HUES48 (cell line): ENCODE measurements at regions not wholly inside any gene's neighbourhood (a gene's known extent, or its start where the extent isn't known, plus 50 kb on each side); places are given as distances from the start of the nearest gene placed in this dataset.

Source experiments
- H3K27ac ChIP-seq: one replicate; pipeline ENCODE4 v1.7.0; 2013; ENCODE audit warnings: low read depth, low read length, inconsistent platforms
- H3K27me3 ChIP-seq: 2 replicates; pipeline ENCODE4 v1.6.1; 2013; ENCODE audit warnings: mild to moderate bottlenecking, low read length; ENCODE audit not compliant: control insufficient read depth, insufficient read depth
- H3K36me3 ChIP-seq: 2 replicates; pipeline ENCODE4 v1.6.1; 2013; ENCODE audit warnings: low read length; ENCODE audit not compliant: control insufficient read depth, insufficient read depth
- H3K4me1 ChIP-seq: 2 replicates; pipeline ENCODE4 v1.6.1; 2013; ENCODE audit warnings: mild to moderate bottlenecking, low read length; ENCODE audit not compliant: control insufficient read depth, insufficient read depth
- H3K4me3 ChIP-seq: 2 replicates; pipeline ENCODE4 v1.5.1; 2013; ENCODE audit warnings: mild to moderate bottlenecking, low read depth, low read length
- H3K9ac ChIP-seq: 2 replicates; pipeline ENCODE4 v1.6.1; 2013; ENCODE audit warnings: mild to moderate bottlenecking, low read depth, low read length, moderate library complexity
- H3K9me3 ChIP-seq: 2 replicates; pipeline ENCODE4 v1.6.1; 2013; ENCODE audit warnings: low read length; ENCODE audit not compliant: control insufficient read depth, insufficient read depth

GRCh38 chr5:40277161-40277906 lies 402.4 kb upstream of the PTGER4 start:
- H3K27me3 ChIP-seq = no peaks in the 10 kb centered on the region
- no peak overlapping the region for H3K9ac ChIP-seq
- no peak overlapping the region for H3K27ac ChIP-seq
- no peak overlapping the region for H3K4me3 ChIP-seq
- no peaks in the 10 kb centered on the region for H3K9me3 ChIP-seq
- no peaks in the 10 kb centered on the region for H3K4me1 ChIP-seq
- H3K36me3 ChIP-seq = no peaks in the 10 kb centered on the region

- Histone ChIP-seq H3K36me3 (no peaks in the 10 kb centered on the region), H3K9ac (no peak overlapping the region), H3K4me3 (no peak overlapping the region), H3K27ac (no peak overlapping the region), H3K4me1 (no peaks in the 10 kb centered on the region), H3K27me3 (no peaks in the 10 kb centered on the region), H3K9me3 (no peaks in the 10 kb centered on the region)
Observed at GRCh38 chr5:40276426-40277102, 403.2 kb upstream of the PTGER4 start.

GRCh38 chr5:40274568-40274967 lies 405.1 kb upstream of the PTGER4 start:
- Histone ChIP-seq H3K9me3 (no peaks in the 10 kb centered on the region), H3K27ac (no peak overlapping the region), H3K27me3 (no peaks in the 10 kb centered on the region), H3K9ac (no peak overlapping the region), H3K36me3 (no peaks in the 10 kb centered on the region), H3K4me3 (no peak overlapping the region), H3K4me1 (no peaks in the 10 kb centered on the region)

GRCh38 chr5:40273936-40274335 lies 405.8 kb upstream of the PTGER4 start:
- Histone ChIP-seq H3K9ac (no peak overlapping the region), H3K4me1 (no peaks in the 10 kb centered on the region), H3K27me3 (no peaks in the 10 kb centered on the region), H3K4me3 (no peak overlapping the region), H3K9me3 (no peaks in the 10 kb centered on the region), H3K36me3 (no peaks in the 10 kb centered on the region), H3K27ac (no peak overlapping the region)

- no peaks in the 10 kb centered on the region for H3K36me3 ChIP-seq
Observed at GRCh38 chr5:40271476-40271875, 408.2 kb upstream of the PTGER4 start.

GRCh38 chr5:40270274-40270845 lies 409.4 kb upstream of the PTGER4 start:
- no peaks in the 10 kb centered on the region for H3K36me3 ChIP-seq
- H3K27me3 ChIP-seq = no peaks in the 10 kb centered on the region
- no peaks in the 10 kb centered on the region for H3K9me3 ChIP-seq
- H3K4me1 ChIP-seq = no peaks in the 10 kb centered on the region
- no peak overlapping the region for H3K4me3 ChIP-seq
- H3K27ac ChIP-seq = no peak overlapping the region
- no peak overlapping the region for H3K9ac ChIP-seq

More at GRCh38 chr5:40271476-40271875, 408.2 kb upstream of the PTGER4 start:
- Histone ChIP-seq H3K4me1 (no peaks in the 10 kb centered on the region), H3K9ac (no peak overlapping the region), H3K4me3 (no peak overlapping the region), H3K9me3 (no peaks in the 10 kb centered on the region), H3K27ac (no peak overlapping the region), H3K27me3 (no peaks in the 10 kb centered on the region)

GRCh38 chr5:40268088-40268487 lies 411.6 kb upstream of the PTGER4 start:
- no peaks in the 10 kb centered on the region for H3K4me1 ChIP-seq
- H3K27me3 ChIP-seq = no peaks in the 10 kb centered on the region
- H3K27ac ChIP-seq = no peak overlapping the region
- H3K4me3 ChIP-seq = no peak overlapping the region
- no peak overlapping the region for H3K9ac ChIP-seq
- no peaks in the 10 kb centered on the region for H3K9me3 ChIP-seq
- no peaks in the 10 kb centered on the region for H3K36me3 ChIP-seq

- no peak overlapping the region for H3K27ac ChIP-seq
- H3K9ac ChIP-seq = no peak overlapping the region
- H3K9me3 ChIP-seq = no peaks in the 10 kb centered on the region
- no peaks in the 10 kb centered on the region for H3K27me3 ChIP-seq
- no peaks in the 10 kb centered on the region for H3K36me3 ChIP-seq
- H3K4me3 ChIP-seq = no peak overlapping the region
- H3K4me1 ChIP-seq = no peaks in the 10 kb centered on the region
Observed at GRCh38 chr5:40266952-40267351, 412.8 kb upstream of the PTGER4 start.

- H3K4me1 ChIP-seq = no peaks in the 10 kb centered on the region
- H3K36me3 ChIP-seq = no peaks in the 10 kb centered on the region
- H3K27ac ChIP-seq = no peak overlapping the region
- 0 out of 2 replicates have a peak, but pooled peaks cover 4% of the 10 kb centered on the region for H3K9me3 ChIP-seq
- no peak overlapping the region for H3K9ac ChIP-seq
- H3K4me3 ChIP-seq = no peak overlapping the region
- H3K27me3 ChIP-seq = no peaks in the 10 kb centered on the region
Observed at GRCh38 chr5:40261984-40262383, 417.7 kb upstream of the PTGER4 start.

- H3K9me3 ChIP-seq = 0 out of 2 replicates have a peak, but pooled peaks cover 4% of the 10 kb centered on the region
- H3K4me1 ChIP-seq = no peaks in the 10 kb centered on the region
- H3K9ac ChIP-seq = no peak overlapping the region
- no peak overlapping the region for H3K27ac ChIP-seq
- H3K27me3 ChIP-seq = no peaks in the 10 kb centered on the region
- H3K4me3 ChIP-seq = no peak overlapping the region
- H3K36me3 ChIP-seq = no peaks in the 10 kb centered on the region
Observed at GRCh38 chr5:40260361-40260760, 419.4 kb upstream of the PTGER4 start.

- no peak overlapping the region for H3K9ac ChIP-seq
- peaks cover 3% of the 10 kb centered on the region; the same call in 1 of the 2 replicates for H3K4me1 ChIP-seq
- H3K27ac ChIP-seq = no peak overlapping the region
- H3K4me3 ChIP-seq = no peak overlapping the region
- 0 out of 2 replicates have a peak, but pooled peaks cover 4% of the 10 kb centered on the region for H3K9me3 ChIP-seq
- H3K36me3 ChIP-seq = no peaks in the 10 kb centered on the region
- no peaks in the 10 kb centered on the region for H3K27me3 ChIP-seq
Observed at GRCh38 chr5:40258222-40258621, 421.5 kb upstream of the PTGER4 start.
